GM12875 (cell line): ENCODE measurements at regions not wholly inside any gene's neighbourhood (a gene's known extent, or its start where the extent isn't known, plus 50 kb on each side); places are given as distances from the start of the nearest gene placed in this dataset.

Experiments used
- H3K4me3 ChIP-seq: one replicate; pipeline ENCODE4 v1.5.1; 2011; ENCODE audit warnings: low read depth, low read length, control low read depth
- TF ChIP-seq, protein P1 (sequence below): IDR thresholded peaks from 2 replicates; pipeline ENCODE4 v1.5.1; 2011; ENCODE audit warnings: low read depth, mild to moderate bottlenecking, control low read depth, inconsistent platforms, low read length, moderate library complexity, borderline replicate concordance; ENCODE audit not compliant: insufficient read depth

- TF ChIP-seq, protein P1, sequence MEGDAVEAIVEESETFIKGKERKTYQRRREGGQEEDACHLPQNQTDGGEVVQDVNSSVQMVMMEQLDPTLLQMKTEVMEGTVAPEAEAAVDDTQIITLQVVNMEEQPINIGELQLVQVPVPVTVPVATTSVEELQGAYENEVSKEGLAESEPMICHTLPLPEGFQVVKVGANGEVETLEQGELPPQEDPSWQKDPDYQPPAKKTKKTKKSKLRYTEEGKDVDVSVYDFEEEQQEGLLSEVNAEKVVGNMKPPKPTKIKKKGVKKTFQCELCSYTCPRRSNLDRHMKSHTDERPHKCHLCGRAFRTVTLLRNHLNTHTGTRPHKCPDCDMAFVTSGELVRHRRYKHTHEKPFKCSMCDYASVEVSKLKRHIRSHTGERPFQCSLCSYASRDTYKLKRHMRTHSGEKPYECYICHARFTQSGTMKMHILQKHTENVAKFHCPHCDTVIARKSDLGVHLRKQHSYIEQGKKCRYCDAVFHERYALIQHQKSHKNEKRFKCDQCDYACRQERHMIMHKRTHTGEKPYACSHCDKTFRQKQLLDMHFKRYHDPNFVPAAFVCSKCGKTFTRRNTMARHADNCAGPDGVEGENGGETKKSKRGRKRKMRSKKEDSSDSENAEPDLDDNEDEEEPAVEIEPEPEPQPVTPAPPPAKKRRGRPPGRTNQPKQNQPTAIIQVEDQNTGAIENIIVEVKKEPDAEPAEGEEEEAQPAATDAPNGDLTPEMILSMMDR: no peak
- H3K4me3 ChIP-seq: no peak overlapping the region
Observed at GRCh38 chr5:128627939-128628338, 89.9 kb upstream of the FBN2 start.

DNA sequence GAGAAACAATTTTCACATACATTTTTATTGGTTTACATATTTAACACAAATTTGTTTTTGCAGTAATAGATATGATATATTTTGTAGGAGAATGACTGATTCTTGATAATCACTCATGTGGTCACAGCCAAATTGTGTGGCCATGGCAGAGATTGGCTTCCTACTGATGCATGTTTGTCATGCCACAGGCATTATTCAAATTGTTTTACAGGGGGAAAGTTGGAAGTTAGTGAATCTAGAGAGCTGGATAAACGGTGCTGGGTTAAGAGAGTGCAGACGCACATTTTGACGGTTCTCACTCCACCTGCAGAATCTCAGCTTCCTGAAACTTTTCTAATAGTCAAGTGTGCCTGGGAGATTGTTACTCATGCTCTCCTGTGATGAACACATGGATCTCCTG is 91.1 kb upstream of the FBN2 start:
- H3K4me3 ChIP-seq: no peak overlapping the region
- TF ChIP-seq, protein P1: no peak

GRCh38 chr5:128630121-128630520 is 92.1 kb upstream of the FBN2 start:
- TF ChIP-seq, protein P1: no peak
- no peak overlapping the region for H3K4me3 ChIP-seq

- TF ChIP-seq, protein P1: no peak
- no peak overlapping the region for H3K4me3 ChIP-seq
Observed at GRCh38 chr5:128631771-128632170, 93.7 kb upstream of the FBN2 start.

- H3K4me3 ChIP-seq: no peak overlapping the region
- TF ChIP-seq, protein P1: no peak
Observed at GRCh38 chr5:128632264-128632663, 94.2 kb upstream of the FBN2 start.

DNA sequence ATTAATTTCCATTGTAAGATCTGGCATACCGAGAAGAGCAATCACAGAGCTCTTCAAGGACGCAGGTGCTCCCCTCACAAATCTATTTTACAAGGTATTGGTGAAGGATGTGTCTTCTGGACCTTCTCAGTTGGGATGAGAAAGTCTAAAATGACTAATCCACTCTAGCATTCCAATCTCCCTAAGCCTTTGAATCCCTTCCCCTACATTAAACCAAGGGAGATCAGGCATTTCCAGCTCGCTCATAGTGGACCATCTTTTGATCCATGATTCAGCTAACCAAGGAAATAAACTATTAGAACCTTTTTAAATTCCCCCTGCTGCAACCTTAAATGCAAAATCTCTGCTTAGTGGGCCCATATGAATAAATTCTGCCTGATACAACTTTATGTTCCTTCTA is 95.9 kb upstream of the FBN2 start:
- no peak overlapping the region for H3K4me3 ChIP-seq
- TF ChIP-seq, protein P1: no peak

DNA sequence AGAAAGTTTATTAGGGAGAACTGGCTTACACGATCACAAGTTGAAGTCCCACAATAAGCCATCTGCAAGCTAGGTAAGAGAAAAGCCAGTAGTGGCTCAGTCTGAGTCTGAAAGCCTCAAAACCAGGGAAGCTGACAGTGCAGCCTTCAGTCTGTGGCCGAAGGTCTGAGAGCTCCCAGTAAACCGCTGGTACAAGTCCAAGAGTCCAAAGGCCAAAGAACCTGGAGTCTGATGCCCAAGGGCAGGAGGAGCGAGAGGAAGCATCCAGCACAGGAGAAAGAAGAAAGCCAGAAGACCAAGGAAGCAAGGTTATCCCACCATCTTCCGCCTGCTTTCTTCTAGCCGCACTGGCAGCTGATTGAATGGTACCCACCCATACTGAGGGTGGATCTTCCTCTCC is 97.3 kb upstream of the FBN2 start:
- TF ChIP-seq, protein P1: no peak
- no peak overlapping the region for H3K4me3 ChIP-seq
